Gastroesophageal sphincter (tissue), 4 donors: ENCODE measurements at regions not wholly inside any gene's neighbourhood (a gene's known extent, or its start where the extent isn't known, plus 50 kb on each side); places are given as distances from the start of the nearest gene placed in this dataset.

Source experiments
- ATAC-seq: fragments of 150-250 bp; one replicate; pipeline ENCODE4 v1.9.1; 2016; ENCODE audit warnings: mild to moderate bottlenecking, moderate library complexity
- H3K27ac ChIP-seq, 4 donors: fragments of 200-600 bp; sonication (generic) in 3 of 4; 1 replicate in 3 of 4; 2 replicates in 1 of 4; pipeline ENCODE4 v1.5.1; 2016 to 2019
- H3K27me3 ChIP-seq: fragments of 200-600 bp; sonication (generic); one replicate; pipeline ENCODE4 v1.5.1; 2019
- H3K36me3 ChIP-seq, 2 donors: fragments of 200-600 bp; sonication (generic); one replicate each; pipeline ENCODE4 v1.5.1; 2019; ENCODE audit warnings: control low read depth in 1 of 2
- H3K4me1 ChIP-seq, 3 donors: fragments of 200-600 bp; sonication (generic); 1 replicate in 2 of 3; 2 replicates in 1 of 3; pipeline ENCODE4 v1.5.1; 2016 to 2019; ENCODE audit warnings: control low read depth in 2 of 3
- H3K4me3 ChIP-seq, 2 donors: fragments of 200-600 bp; sonication (generic); one replicate each; pipeline ENCODE4 v1.5.1; 2019; ENCODE audit warnings: mild to moderate bottlenecking in 1 of 2, moderate library complexity in 1 of 2
- H3K9me3 ChIP-seq, 3 donors: fragments of 200-600 bp; sonication (generic); one replicate each; pipeline ENCODE4 v1.5.1; 2017 to 2019; ENCODE audit warnings: control low read depth in 2 of 3
- CTCF ChIP-seq, 4 experiments: fragments of 200-600 bp in 2 of 4; fragments of 450-650 bp in 2 of 4; sonication (generic) in 1 of 4; IDR thresholded peaks; one replicate each; pipeline ENCODE4 v1.5.1; 2017 to 2019; ENCODE audit warnings: antibody characterized with exemption in 4 of 4, mild to moderate bottlenecking in 2 of 4, moderate library complexity in 2 of 4
- EP300 ChIP-seq: sonication (generic); formaldehyde crosslinking; IDR thresholded peaks from one replicate; pipeline ENCODE4 v1.6.1; 2017; ENCODE audit warnings: antibody characterized with exemption, mild to moderate bottlenecking
- POLR2A ChIP-seq, 2 donors: fragments of 450-650 bp; IDR thresholded peaks; one replicate each; pipeline ENCODE4 v1.6.1; 2017; ENCODE audit warnings: antibody characterized with exemption in 2 of 2, mild to moderate bottlenecking in 2 of 2, moderate library complexity in 1 of 2
- POLR2AphosphoS5 ChIP-seq: sonication (generic); formaldehyde crosslinking; IDR thresholded peaks from one replicate; pipeline ENCODE4 v1.6.1; 2017; ENCODE audit warnings: antibody characterized with exemption
- WGBS, 2 donors: methylation state at CpG; one replicate each; pipeline ENCODE4 v1.1.5; 2018; ENCODE audit warnings: low coverage in 1 of 2; 5-methylcytosine and 5-hydroxymethylcytosine counted together

- Histone ChIP-seq H3K4me3 (no peak overlapping the region), H3K27ac (no peak overlapping the region), H3K4me1 (no peaks in the 10 kb centered on the region), H3K9me3 (peaks cover 0 to 6% (median 0%) of the 10 kb centered on the region in 3 donors), H3K36me3 (no peaks in the 10 kb centered on the region), H3K27me3 (no peaks in the 10 kb centered on the region)
- WGBS, 2 donors = 78% methylated on average over 1 of the region's 1 CpG; no CpG with 5 or more reads in 1 of the 2 donors
- no peak for TF ChIP-seq CTCF (IDR thresholded peaks at IDR 0.05)
- TF ChIP-seq POLR2A (IDR thresholded peaks at IDR 0.05) = no peak
- TF ChIP-seq EP300 = no peak
- no peak for ATAC-seq
Observed at GRCh38 chr11:109553284-109553683, 131.3 kb downstream of the C11orf87 start.

GRCh38 chr11:109554951-109555350 is 133.0 kb downstream of the C11orf87 start:
- no peak for TF ChIP-seq EP300
- no peak for TF ChIP-seq CTCF (IDR thresholded peaks at IDR 0.05)
- TF ChIP-seq POLR2A (IDR thresholded peaks at IDR 0.05) = no peak
- TF ChIP-seq POLR2AphosphoS5 = no peak
- Histone ChIP-seq H3K9me3 (peaks cover 0 to 7% (median 0%) of the 10 kb centered on the region in 3 donors), H3K36me3 (no peaks in the 10 kb centered on the region), H3K4me3 (no peak overlapping the region), H3K4me1 (no peaks in the 10 kb centered on the region), H3K27ac (no peak overlapping the region), H3K27me3 (no peaks in the 10 kb centered on the region)
- no peak for ATAC-seq

- H3K27me3 ChIP-seq = peaks cover 5% of the 10 kb centered on the region
- peaks cover 0 to 12% (median 0%) of the 10 kb centered on the region in 3 donors for H3K9me3 ChIP-seq
- H3K4me1 ChIP-seq = no peaks in the 10 kb centered on the region
- no peak for TF ChIP-seq EP300
- no peak for TF ChIP-seq POLR2A (IDR thresholded peaks at IDR 0.05)
- no peak for TF ChIP-seq POLR2AphosphoS5
- no peak for TF ChIP-seq CTCF (IDR thresholded peaks at IDR 0.05)
- no peak overlapping the region for H3K27ac ChIP-seq
- WGBS, 2 donors = 86% methylated on average over 1 of the region's 1 CpG; no CpG with 5 or more reads in 1 of the 2 donors
- no peak for ATAC-seq
- no peaks in the 10 kb centered on the region for H3K36me3 ChIP-seq
- no peak overlapping the region for H3K4me3 ChIP-seq
Observed at GRCh38 chr11:109564241-109564640, 142.3 kb downstream of the C11orf87 start.

GRCh38 chr11:109582470-109582869 is 160.5 kb downstream of the C11orf87 start:
- Histone ChIP-seq H3K36me3 (no peaks in the 10 kb centered on the region), H3K9me3 (no peaks in the 10 kb centered on the region), H3K4me1 (no peaks in the 10 kb centered on the region), H3K27me3 (no peaks in the 10 kb centered on the region), H3K4me3 (no peak overlapping the region), H3K27ac (no peak overlapping the region)
- ATAC-seq = no peak
- TF ChIP-seq POLR2A (IDR thresholded peaks at IDR 0.05) (no peak), CTCF (IDR thresholded peaks at IDR 0.05) (no peak), POLR2AphosphoS5 (no peak)
- 55 to 68% methylated on average over 5 of the region's 6 CpGs for WGBS, 2 donors

- Histone ChIP-seq H3K4me1 (no peaks in the 10 kb centered on the region), H3K36me3 (no peaks in the 10 kb centered on the region), H3K27me3 (no peaks in the 10 kb centered on the region), H3K27ac (no peak overlapping the region), H3K4me3 (no peak overlapping the region), H3K9me3 (no peaks in the 10 kb centered on the region)
- no peak for ATAC-seq
- WGBS, 2 donors = 100% methylated on average over 1 of the region's 1 CpG
- TF ChIP-seq CTCF (IDR thresholded peaks at IDR 0.05) = no peak
- no peak for TF ChIP-seq EP300
- TF ChIP-seq POLR2AphosphoS5 = no peak
- no peak for TF ChIP-seq POLR2A (IDR thresholded peaks at IDR 0.05)
Observed at GRCh38 chr11:109584001-109584972, 162.3 kb downstream of the C11orf87 start.
